Left lung (tissue), 4 donors: ENCODE measurements at regions not wholly inside any gene's neighbourhood (a gene's known extent, or its start where the extent isn't known, plus 50 kb on each side); places are given as distances from the start of the nearest gene placed in this dataset.

ENCODE experiments used
- ATAC-seq: fragments of 200-7000 bp; cut with Tn5 transposase; one replicate; pipeline ENCODE4 v1.9.1; 2020; ENCODE audit warnings: moderate library complexity
- DNase-seq, 4 donors: peaks; one replicate each; pipeline ENCODE4 v3.0.0-alpha.2; 2013 to 2020
- H3K27ac ChIP-seq, 2 donors: fragments of 200-600 bp; sonication (generic) in 1 of 2; one replicate each; pipeline versions ENCODE4 v1.5.0 to v1.8.0; 2020 to 2021
- H3K27me3 ChIP-seq, 2 donors: fragments of 200-600 bp; sonication (generic) in 1 of 2; one replicate each; pipeline versions ENCODE4 v1.5.0 to v1.8.0; 2020 to 2021
- H3K36me3 ChIP-seq, 2 donors: fragments of 200-600 bp; sonication (generic) in 1 of 2; one replicate each; pipeline versions ENCODE4 v1.5.0 to v1.8.0; 2020 to 2021
- H3K4me1 ChIP-seq, 2 donors: fragments of 200-600 bp; one replicate each; pipeline ENCODE4 v1.8.0; 2021
- H3K4me3 ChIP-seq, 2 donors: fragments of 200-600 bp; sonication (generic) in 1 of 2; one replicate each; pipeline versions ENCODE4 v1.5.0 to v1.8.0; 2020 to 2021; ENCODE audit warnings: mild to moderate bottlenecking in 1 of 2
- H3K9me3 ChIP-seq, 2 donors: fragments of 200-600 bp; sonication (generic) in 1 of 2; one replicate each; pipeline versions ENCODE4 v1.5.0 to v1.8.0; 2020 to 2021
- CTCF ChIP-seq, 2 donors: fragments of 200-600 bp; sonication (generic) in 1 of 2; IDR thresholded peaks; one replicate each; pipeline versions ENCODE4 v1.5.0 to v1.8.0; 2021; ENCODE audit warnings: antibody characterized with exemption in 2 of 2
- intact Hi-C, 2 donors: fragments of 100-400 bp; cut with DNase I; formaldehyde crosslinking; loops; one replicate each; pipeline versions ENCODE4 v1.11.2 to v1.14.2; 2022
- donor health status: DM: no; HTN: yes; CAD: no.
- donor health status: DM: no; HTN: no; CAD: no.

- intact Hi-C loops: no loop called here
- ATAC-seq (no peak), DNase-seq (no peak)
- Histone ChIP-seq H3K27ac (no peak overlapping the region), H3K4me1 (no peaks in the 10 kb centered on the region), H3K9me3 (no peaks in the 10 kb centered on the region), H3K4me3 (no peak overlapping the region), H3K36me3 (no peaks in the 10 kb centered on the region), H3K27me3 (no peaks in the 10 kb centered on the region)
- no peak for TF ChIP-seq CTCF (IDR thresholded peaks at IDR 0.05)
These were observed 113.0 kb downstream of the MANEA start for GRCh38 chr6:95690328-95690727.

DNA sequence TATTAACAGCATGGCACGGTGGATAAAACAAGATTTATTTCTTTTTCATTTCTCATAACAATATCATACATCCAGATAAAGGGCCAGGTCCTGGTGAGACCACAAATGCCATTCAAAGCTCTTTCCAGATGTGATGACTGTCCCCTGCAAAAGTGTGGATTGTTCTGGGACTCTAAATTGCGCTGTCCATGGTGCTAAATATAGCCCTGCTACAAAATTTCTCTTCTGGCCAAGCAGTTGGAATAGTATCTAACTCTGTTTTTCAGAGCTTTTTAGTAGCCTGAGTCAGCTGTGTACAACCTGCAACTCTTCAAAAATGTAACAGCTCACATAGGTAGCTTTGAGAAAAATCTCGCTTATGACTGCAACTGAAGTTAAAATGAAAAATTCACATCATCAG, 115.8 kb downstream of the MANEA start:
- H3K9me3 ChIP-seq: no peaks in the 10 kb centered on the region
- no peaks in the 10 kb centered on the region for H3K4me1 ChIP-seq
- peak in 1 of 4 donors; percentile 0 for DNase-seq
- H3K27ac ChIP-seq: no peak overlapping the region
- no peaks in the 10 kb centered on the region for H3K27me3 ChIP-seq
- intact Hi-C loops: no loop called here
- ATAC-seq: no peak
- no peak for TF ChIP-seq CTCF (IDR thresholded peaks at IDR 0.05)
- no peak overlapping the region for H3K4me3 ChIP-seq
- no peaks in the 10 kb centered on the region for H3K36me3 ChIP-seq

GRCh38 chr6:95698271-95698670, 120.9 kb downstream of the MANEA start:
- DNase-seq: no peak
- H3K36me3 ChIP-seq: no peaks in the 10 kb centered on the region
- intact Hi-C loops: no loop called here

DNA sequence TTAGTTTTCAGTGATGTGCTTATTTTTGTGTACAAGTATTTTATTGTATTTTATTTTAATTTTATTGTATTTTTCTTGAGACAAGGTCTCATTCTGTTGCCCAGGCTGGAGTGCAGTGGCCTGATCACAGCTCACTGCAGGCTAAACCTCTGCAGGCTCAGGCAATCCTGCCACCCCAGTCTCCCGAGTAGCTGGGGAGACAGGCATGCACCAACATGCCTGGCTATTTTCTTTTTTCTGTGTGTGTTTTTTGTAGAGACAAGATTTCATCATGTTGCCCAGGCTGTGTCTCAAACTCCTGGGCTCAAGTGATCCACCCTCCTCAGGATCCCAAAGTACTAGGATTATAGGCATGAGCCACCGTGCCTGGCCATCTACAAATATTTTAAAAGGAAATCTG, 146.3 kb downstream of the MANEA start:
- no peak overlapping the region for H3K27ac ChIP-seq
- DNase-seq: no peak
- ATAC-seq: no peak
- H3K4me3 ChIP-seq: no peak overlapping the region
- peaks cover 0 to 18% of the 10 kb centered on the region in 2 donors for H3K9me3 ChIP-seq
- no peak for TF ChIP-seq CTCF (IDR thresholded peaks at IDR 0.05)
- no peaks in the 10 kb centered on the region for H3K36me3 ChIP-seq
- no peaks in the 10 kb centered on the region for H3K4me1 ChIP-seq
- intact Hi-C loops: no loop called here
- no peaks in the 10 kb centered on the region for H3K27me3 ChIP-seq

More at GRCh38 chr6:95698271-95698670, 120.9 kb downstream of the MANEA start:
- no peak overlapping the region for H3K4me3 ChIP-seq
- no peaks in the 10 kb centered on the region for H3K9me3 ChIP-seq
- no peaks in the 10 kb centered on the region for H3K4me1 ChIP-seq
- no peak overlapping the region for H3K27ac ChIP-seq
- H3K27me3 ChIP-seq: no peaks in the 10 kb centered on the region
- no peak for TF ChIP-seq CTCF (IDR thresholded peaks at IDR 0.05)
- no peak for ATAC-seq

DNA sequence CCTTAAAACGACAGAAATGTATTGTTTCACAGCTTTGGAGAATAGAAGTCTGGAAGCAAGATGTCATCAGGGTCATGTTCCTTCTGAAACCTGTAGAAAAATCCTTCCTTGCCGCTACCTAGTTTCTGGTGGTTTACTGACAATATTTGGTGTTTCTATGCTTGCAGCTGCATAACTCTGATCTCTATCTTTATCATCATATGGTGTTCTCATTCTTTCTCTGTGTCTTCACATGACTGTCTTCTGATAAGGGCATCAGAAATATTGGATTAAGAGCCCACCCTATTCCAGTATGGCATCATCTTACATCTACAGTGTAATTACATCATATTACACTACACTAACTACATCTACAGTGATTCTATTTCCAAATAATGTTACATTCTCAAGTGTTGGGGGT, 148.0 kb downstream of the MANEA start:
- Histone ChIP-seq H3K36me3 (no peaks in the 10 kb centered on the region), H3K4me3 (no peak overlapping the region), H3K27me3 (no peaks in the 10 kb centered on the region), H3K9me3 (peaks cover 0 to 11% of the 10 kb centered on the region in 2 donors), H3K4me1 (no peaks in the 10 kb centered on the region), H3K27ac (no peak overlapping the region)
- DNase-seq (no peak), ATAC-seq (no peak)
- intact Hi-C loops: no loop called here
- no peak for TF ChIP-seq CTCF (IDR thresholded peaks at IDR 0.05)
